Neural cell (in vitro differentiated cells): ENCODE measurements at regions not wholly inside any gene's neighbourhood (a gene's known extent, or its start where the extent isn't known, plus 50 kb on each side); places are given as distances from the start of the nearest gene placed in this dataset.

Experiments
- H2AFZ ChIP-seq: fragments of 200-600, 300-800 bp; sonication (generic), shearing (Covaris generic); 2 replicates; pipeline ENCODE4 v1.6.0; 2014; ENCODE audit warnings: low read depth, mild to moderate bottlenecking, antibody characterized with exemption, low read length, moderate library complexity
- H3F3A ChIP-seq: fragments of 200-600 bp; shearing (Covaris generic); 2 replicates; pipeline ENCODE4 v1.6.1; 2016; ENCODE audit warnings: mild to moderate bottlenecking, moderate library complexity, mixed read lengths, antibody characterized with exemption, low read length; ENCODE audit not compliant: insufficient read depth, poor library complexity, severe bottlenecking
- H3K27ac ChIP-seq: fragments of 200-600, 300-800 bp; sonication (generic), shearing (Covaris generic); 2 replicates; pipeline ENCODE4 v1.5.1; 2014; ENCODE audit warnings: mild to moderate bottlenecking, low read length, moderate library complexity
- H3K27me3 ChIP-seq: fragments of 300-800, 200-600 bp; sonication (generic), shearing (Covaris generic); 2 replicates; pipeline ENCODE4 v1.6.0; 2014; ENCODE audit warnings: mild to moderate bottlenecking, low read depth, low read length, moderate library complexity; ENCODE audit not compliant: insufficient read depth
- H3K36me3 ChIP-seq: fragments of 300-800, 200-600 bp; sonication (generic), shearing (Covaris generic); 2 replicates; pipeline ENCODE4 v1.5.1; 2014; ENCODE audit warnings: mild to moderate bottlenecking, antibody characterized with exemption, low read length, moderate library complexity; ENCODE audit not compliant: insufficient read depth
- H3K4me2 ChIP-seq: fragments of 300-800, 200-600 bp; sonication (generic), shearing (Covaris generic); 2 replicates; pipeline ENCODE4 v1.6.0; 2014; ENCODE audit warnings: mild to moderate bottlenecking, low read length
- H3K4me3 ChIP-seq: fragments of 300-800, 200-600 bp; sonication (generic), shearing (Covaris generic); 2 replicates; pipeline ENCODE4 v1.5.1; 2014; ENCODE audit warnings: mild to moderate bottlenecking, low read length, moderate library complexity
- H3K79me2 ChIP-seq: fragments of 200-600 bp; shearing (Covaris generic); replicated peaks from 2 replicates; pipeline ENCODE4 v1.6.0; 2014; ENCODE audit warnings: mild to moderate bottlenecking, low read length, moderate library complexity; ENCODE audit not compliant: insufficient read depth
- H3K9ac ChIP-seq: fragments of 300-800, 200-600 bp; sonication (generic), shearing (Covaris generic); 2 replicates; pipeline ENCODE4 v1.6.1; 2016; ENCODE audit warnings: mild to moderate bottlenecking, low read length, mixed read lengths
- H3K9me2 ChIP-seq: fragments of 200-600 bp; shearing (Covaris generic); 2 replicates; pipeline ENCODE4 v1.6.1; 2016; ENCODE audit warnings: mild to moderate bottlenecking, low read length, mixed read lengths; ENCODE audit not compliant: insufficient read depth
- H3K9me3 ChIP-seq: fragments of 200-600, 300-800 bp; sonication (generic), shearing (Covaris generic); 2 replicates; pipeline ENCODE4 v1.6.1; 2016; ENCODE audit warnings: mild to moderate bottlenecking, mixed run types, low read length, moderate library complexity, mixed read lengths
- H4K20me1 ChIP-seq: fragments of 200-600 bp; shearing (Covaris generic); 2 replicates; pipeline ENCODE4 v1.6.1; 2016; ENCODE audit warnings: mild to moderate bottlenecking, mixed run types; ENCODE audit not compliant: insufficient read depth
- CTCF ChIP-seq: fragments of 450-650 bp; IDR thresholded peaks from 2 replicates; pipeline ENCODE4 v1.5.1; 2014; ENCODE audit warnings: antibody characterized with exemption, mild to moderate bottlenecking, moderate library complexity; ENCODE audit not compliant: poor library complexity, severe bottlenecking
- EP300 ChIP-seq: fragments of 450-650 bp; conservative IDR thresholded peaks from 2 replicates; pipeline ENCODE4 v1.6.1; 2014; ENCODE audit warnings: antibody characterized with exemption, mild to moderate bottlenecking, moderate library complexity; ENCODE audit not compliant: poor library complexity, severe bottlenecking
- EZH2 ChIP-seq: fragments of 200-600, 300-800 bp; shearing (Covaris generic), sonication (generic); IDR thresholded peaks from 2 replicates; pipeline ENCODE4 v1.6.1; 2014; ENCODE audit warnings: antibody characterized with exemption, low read length, borderline replicate concordance, mild to moderate bottlenecking; ENCODE audit not compliant: insufficient read depth, poor library complexity, severe bottlenecking
- MXI1 ChIP-seq: fragments of 450-650 bp; conservative IDR thresholded peaks from 2 replicates; pipeline ENCODE4 v1.6.1; 2014; ENCODE audit warnings: antibody characterized with exemption, mild to moderate bottlenecking; ENCODE audit not compliant: poor library complexity, severe bottlenecking
- POLR2AphosphoS5 ChIP-seq: IDR thresholded peaks from 2 replicates; pipeline ENCODE4 v1.6.1; 2012
- RAD21 ChIP-seq: fragments of 450-650 bp; conservative IDR thresholded peaks from 2 replicates; pipeline ENCODE4 v1.6.1; 2014; ENCODE audit warnings: antibody characterized with exemption, mild to moderate bottlenecking, moderate library complexity
- REST ChIP-seq: IDR thresholded peaks from 2 replicates; pipeline ENCODE4 v1.6.1; 2012; ENCODE audit warnings: borderline replicate concordance
- SMC3 ChIP-seq: fragments of 450-650 bp; conservative IDR thresholded peaks from 2 replicates; pipeline ENCODE4 v1.6.1; 2014; ENCODE audit warnings: antibody characterized with exemption, mild to moderate bottlenecking, moderate library complexity; ENCODE audit not compliant: poor library complexity
- TAF1 ChIP-seq: IDR thresholded peaks from 2 replicates; pipeline ENCODE4 v1.6.1; 2012; ENCODE audit warnings: low read depth

GRCh38 chr14:53786045-53786444 lies 170.6 kb downstream of the BMP4 start:
- H3K9me3 ChIP-seq: no peaks in the 10 kb centered on the region
- TF ChIP-seq EP300 (no peak), POLR2AphosphoS5 (no peak), SMC3 (no peak), REST (no peak), RAD21 (no peak), MXI1 (no peak), CTCF (no peak), TAF1 (no peak), EZH2 (no peak)
- no peaks in the 10 kb centered on the region for H4K20me1 ChIP-seq
- H3K4me3 ChIP-seq: no peak overlapping the region
- H3K27ac ChIP-seq: no peak overlapping the region
- no peak overlapping the region for H3K9ac ChIP-seq
- H3K9me2 ChIP-seq: no peaks in the 10 kb centered on the region
- H3K27me3 ChIP-seq: no peaks in the 10 kb centered on the region
- no peaks in the 10 kb centered on the region for H3K36me3 ChIP-seq
- H3K4me2 ChIP-seq: no peak overlapping the region
- H2AFZ ChIP-seq: no peak overlapping the region
- H3K79me2 ChIP-seq: no peaks in the 10 kb centered on the region
- H3F3A ChIP-seq: no peaks in the 10 kb centered on the region

GRCh38 chr14:53784688-53785087 lies 171.9 kb downstream of the BMP4 start:
- Histone ChIP-seq H4K20me1 (no peaks in the 10 kb centered on the region), H3K79me2 (no peaks in the 10 kb centered on the region), H3K27ac (no peak overlapping the region), H2AFZ (no peak overlapping the region), H3K27me3 (no peaks in the 10 kb centered on the region), H3K9me2 (no peaks in the 10 kb centered on the region), H3K9ac (no peak overlapping the region), H3K36me3 (no peaks in the 10 kb centered on the region), H3K4me3 (no peak overlapping the region), H3F3A (no peaks in the 10 kb centered on the region), H3K4me2 (no peak overlapping the region), H3K9me3 (no peaks in the 10 kb centered on the region)
- no peak for TF ChIP-seq CTCF
- TF ChIP-seq POLR2AphosphoS5: no peak
- TF ChIP-seq EP300: no peak
- no peak for TF ChIP-seq MXI1
- no peak for TF ChIP-seq TAF1
- TF ChIP-seq REST: no peak
- no peak for TF ChIP-seq RAD21
- no peak for TF ChIP-seq SMC3
- no peak for TF ChIP-seq EZH2
